Activated T-cell treated with anti-CD3 and anti-CD28 coated beads, Interleukin-2, amount 50 U/mL, for 1 hour (primary cell): ENCODE measurements at regions not wholly inside any gene's neighbourhood (a gene's known extent, or its start where the extent isn't known, plus 50 kb on each side); places are given as distances from the start of the nearest gene placed in this dataset.
"Not testable (repeated sequence)": the region's sequence is repeated elsewhere in the genome, so short reads cannot be mapped to it uniquely, and the experiment has no call there.

Source experiments
- DNase-seq: peaks from one replicate; pipeline ENCODE4 v3.0.0-alpha.2; 2020

DNA sequence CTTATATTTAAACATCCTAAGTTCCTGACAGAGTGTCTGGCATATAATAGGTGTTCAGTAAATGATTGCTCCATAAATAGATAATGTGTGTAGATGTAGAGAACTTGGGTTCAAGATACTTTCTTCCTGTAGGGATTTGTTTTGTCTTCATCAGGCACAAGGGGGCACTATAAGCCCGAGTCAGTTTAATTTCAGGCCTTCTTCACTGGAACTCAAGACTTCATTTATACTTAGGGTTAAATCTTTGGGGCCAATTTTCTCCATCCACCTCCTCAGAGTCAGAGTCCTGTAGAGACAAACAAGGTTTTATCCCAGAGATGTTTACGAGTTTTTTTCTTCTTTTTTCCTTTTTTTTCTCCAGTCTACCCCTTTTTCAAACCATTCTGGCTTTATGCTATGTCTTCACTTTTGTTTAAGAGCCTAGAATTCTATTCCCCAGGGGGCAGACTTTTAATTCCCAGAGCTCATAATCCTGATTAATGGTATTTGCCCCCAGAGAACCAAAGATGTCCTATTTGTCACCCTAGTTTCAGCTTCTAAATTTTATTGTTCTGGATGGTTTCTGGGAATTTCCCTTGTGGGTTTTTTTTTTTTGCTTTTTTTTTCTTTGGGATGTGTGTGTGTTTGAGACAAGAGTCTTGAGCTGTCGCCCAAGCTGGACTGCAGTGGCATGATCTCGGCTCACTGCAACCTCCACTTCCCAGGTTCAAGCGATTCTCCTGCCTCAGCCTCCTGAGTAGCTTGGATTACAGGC is 88.4 kb downstream of the HFE start:
- DNase-seq, result no peak

DNA sequence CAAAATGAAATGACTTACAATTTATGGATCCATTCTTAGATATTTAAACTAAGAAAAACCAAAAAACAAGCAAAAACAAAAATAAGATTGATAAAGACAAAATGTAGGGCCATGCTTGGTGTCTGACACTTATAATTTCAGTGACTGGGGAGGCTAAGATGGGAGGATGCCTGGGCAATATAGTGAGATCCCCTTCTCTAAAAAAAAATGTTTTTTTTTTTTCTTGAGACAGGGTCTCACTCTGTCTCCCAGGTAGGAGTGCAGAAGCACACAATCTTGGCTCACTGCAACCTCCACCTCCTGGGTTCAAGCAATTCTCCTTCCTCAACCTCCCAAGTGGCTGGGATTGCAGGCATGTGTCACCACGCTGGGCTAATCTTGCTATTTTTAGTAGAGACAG is 92.4 kb downstream of the HFE start:
- no peak for DNase-seq

DNA sequence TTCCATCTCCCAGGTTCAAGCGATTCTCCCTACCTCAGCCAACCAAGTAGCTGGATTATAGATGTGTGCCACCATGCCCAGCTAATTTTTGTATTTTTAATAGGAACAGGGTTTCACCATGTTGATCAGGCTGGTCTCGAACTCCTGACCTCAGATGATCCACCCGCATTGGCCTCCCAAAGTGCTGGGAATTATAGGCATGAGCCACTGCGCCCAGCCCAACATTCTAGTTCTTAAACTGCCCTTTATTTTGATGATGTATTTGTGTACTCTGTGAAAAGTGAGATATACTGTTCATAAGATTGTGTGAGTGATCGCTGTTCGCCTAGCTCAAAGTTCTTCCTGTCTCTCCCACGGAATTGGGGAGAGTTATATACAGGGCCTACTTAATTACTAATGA is 93.1 kb downstream of the HFE start:
- no peak for DNase-seq

DNA sequence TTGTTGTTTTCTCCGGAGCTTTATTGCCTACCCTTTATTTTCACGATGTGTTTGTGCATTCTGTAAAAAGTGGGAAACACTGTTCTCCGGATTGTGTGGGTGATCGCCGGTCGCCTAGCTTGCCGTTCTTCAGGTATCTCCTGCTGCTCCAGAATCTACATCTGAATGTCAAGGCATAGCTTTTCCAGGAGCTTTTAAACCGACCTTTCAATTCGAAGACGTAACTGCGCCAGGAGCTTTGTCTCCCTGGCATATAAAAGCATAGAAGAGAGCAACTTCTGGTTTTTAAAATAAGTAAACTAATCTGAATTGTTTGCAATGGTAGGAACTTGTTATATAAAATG is 96.0 kb downstream of the HFE start:
- DNase-seq, result no peak

DNA sequence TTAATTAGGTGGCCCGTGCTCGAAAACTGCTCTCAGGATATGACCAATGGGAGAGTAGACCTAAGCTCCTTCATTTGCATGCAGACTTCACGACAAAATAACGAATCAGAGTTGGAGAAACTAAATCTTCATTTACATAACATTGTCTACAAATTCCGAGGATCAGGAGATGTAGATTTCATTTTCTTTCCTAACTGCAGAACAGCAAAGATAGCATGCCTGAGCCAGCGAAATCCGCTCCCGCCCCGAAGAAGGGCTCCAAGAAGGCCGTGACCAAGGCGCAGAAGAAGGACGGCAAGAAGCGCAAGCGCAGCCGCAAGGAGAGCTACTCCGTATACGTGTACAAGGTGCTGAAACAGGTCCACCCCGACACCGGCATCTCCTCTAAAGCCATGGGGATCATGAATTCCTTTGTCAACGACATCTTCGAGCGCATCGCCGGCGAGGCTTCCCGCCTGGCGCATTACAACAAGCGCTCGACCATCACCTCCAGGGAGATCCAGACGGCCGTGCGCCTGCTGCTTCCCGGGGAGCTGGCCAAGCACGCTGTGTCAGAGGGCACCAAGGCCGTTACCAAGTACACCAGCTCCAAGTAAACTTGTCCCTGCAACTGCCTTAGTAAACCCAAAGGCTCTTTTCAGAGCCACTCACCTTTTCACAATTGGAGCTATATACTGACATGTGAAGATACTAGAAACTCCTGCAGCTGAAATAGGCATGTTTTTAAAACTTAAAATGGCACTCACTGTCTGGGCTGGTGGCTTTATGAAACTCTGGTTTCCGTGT is 96.5 kb downstream of the HFE start:
- DNase-seq, result peak; percentile 70

DNA sequence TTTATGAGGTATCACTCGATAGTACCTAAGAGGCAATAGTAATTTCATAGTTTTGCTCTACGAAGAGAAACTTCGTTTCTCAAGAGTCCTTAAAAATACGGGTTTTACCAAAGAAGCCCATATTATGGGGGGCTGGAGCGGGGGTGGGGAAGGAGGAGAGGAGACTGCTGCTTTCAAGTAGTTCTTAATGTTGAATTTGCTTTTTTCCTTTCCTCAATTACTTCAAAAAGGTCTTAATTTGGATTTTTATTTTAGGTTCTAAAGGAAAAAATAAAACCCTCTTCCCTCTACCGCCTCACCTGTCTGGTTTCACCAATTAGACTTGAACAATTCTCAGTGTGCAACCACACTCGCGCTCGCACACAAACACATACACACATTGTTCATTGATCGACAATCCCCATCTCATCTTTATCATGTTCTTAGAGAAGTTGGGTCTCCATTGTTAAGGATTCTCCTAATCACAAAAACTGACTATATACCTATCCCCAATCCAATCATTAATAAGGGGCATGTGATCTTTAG is 97.2 kb downstream of the HFE start:
- DNase-seq, result no peak

DNA sequence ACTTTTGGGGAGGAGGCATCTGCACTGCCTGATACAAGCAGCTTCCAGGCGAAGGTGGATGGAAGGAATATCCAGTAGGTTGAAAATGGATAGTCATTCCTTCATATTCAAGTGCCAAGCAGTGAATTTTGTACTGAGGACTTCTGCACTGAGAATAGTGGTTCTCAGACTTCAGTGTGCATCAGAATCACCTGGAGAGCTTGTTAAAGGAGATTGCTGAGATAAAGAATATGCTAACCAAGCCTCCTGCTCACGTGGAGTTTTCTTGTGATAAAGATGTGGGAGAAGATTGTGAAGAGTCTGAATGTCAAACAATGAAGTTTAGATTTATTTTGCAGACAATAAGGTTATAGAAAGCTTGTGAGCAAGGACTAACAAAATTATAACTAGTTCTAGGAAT is 97.8 kb downstream of the HFE start:
- no peak for DNase-seq

DNA sequence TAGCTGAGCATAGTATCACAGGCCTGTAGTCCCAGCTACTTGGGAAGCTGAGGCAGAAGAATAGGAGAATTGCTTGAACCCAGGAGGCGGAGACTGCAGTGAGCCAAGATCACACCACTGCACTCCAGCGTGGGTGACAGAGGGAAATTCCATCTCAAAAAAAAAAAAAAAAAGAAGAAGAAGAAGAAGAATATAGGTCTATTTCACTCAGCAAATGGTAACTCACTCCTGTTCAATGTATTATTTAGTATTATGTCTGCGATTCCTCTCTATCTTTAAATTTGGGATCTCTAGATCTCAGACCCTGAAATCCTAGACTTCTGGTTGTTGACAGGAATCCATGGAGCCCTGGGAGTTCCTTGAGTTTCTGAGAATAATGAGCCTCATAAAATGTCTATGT is 98.6 kb downstream of the HFE start:
- no peak for DNase-seq

DNA sequence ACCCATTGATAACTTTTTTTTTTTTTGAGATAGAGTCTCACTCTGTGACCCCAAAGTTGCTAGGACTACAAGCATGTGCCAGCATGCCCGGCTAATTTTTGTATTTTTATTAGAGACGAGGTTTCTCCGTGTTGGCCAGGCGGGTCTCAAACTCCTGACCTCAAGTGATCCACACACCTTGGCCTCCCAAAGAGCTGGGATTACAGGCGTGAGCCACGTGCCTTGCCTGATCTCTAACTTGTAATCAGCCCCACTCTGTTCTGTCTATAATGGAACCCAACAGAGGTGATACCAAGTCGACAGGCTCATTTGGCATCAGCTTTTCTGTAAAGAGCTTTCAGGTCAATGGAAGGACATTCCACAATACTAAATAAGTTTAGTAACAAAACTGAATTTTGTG is 99.4 kb downstream of the HFE start:
- no peak for DNase-seq

DNA sequence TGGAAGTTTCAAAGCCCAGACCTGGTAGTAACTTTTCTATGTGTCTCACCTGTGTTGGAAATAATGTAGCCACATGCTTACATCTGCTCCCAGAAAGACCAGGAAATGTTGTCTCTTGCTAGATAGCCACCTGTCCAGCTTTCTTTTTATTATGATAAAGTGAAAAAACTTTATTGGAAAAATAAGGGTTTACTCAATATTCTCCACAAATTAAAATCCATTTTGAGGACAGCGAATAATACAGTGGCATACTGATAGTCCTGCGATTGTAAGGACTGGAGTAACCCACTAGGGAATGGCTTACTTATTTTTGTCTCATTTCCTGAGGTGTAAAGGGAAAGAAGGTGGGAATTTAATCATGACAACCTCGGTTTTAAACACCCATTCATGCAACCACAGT is 100.1 kb downstream of the HFE start:
- no peak for DNase-seq

DNA sequence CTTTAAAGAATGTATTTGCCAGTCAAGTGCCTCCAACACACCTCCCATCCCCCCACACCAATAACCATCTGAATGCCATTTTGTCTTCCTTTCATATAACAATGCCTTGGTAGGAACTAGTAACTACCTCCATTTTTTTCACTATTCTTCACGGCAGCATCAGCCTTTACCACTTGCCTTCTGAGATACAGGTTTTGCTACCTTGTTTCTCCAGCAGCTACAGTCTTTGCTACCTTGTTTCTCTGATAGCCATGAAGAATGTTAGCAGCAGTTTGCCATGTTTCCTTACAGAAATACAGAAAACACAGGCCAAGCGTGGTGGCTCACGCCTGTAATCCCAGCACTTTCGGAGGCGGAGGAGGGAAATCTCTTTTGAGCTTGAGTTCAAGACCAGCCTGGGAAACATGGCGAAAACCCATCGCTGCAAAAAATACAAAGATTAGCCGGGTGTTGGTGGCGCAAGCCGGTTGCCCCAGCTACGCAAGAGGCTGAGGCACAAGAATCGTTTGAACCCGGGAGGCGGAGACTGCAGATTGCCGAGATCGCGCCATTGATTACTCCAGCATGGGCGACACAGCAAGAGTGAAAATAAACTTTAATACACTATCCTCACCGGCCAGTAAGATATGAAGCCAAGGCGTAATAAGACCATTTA is 100.9 kb downstream of the HFE start:
- DNase-seq, result peak; percentile 53

DNA sequence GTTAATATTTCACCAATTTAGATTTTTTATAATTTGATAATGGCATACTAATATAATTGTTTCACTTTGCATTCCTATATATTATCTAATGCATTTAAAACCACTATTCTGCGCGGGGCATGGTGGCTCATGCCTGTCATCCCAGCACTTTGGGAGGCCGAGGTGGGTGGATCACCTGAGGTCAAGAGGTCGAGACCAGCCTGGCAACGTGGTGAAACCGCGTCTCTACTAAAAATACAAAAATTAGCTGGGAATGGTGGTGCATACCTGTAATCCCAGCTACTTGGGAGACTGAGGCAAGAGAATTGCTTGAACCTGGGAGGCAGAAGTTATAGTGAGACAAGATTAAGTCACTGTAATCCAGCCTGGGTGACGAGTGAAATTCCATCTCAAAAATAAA is 104.3 kb downstream of the HFE start:
- DNase-seq, result not testable (repeated sequence)

DNA sequence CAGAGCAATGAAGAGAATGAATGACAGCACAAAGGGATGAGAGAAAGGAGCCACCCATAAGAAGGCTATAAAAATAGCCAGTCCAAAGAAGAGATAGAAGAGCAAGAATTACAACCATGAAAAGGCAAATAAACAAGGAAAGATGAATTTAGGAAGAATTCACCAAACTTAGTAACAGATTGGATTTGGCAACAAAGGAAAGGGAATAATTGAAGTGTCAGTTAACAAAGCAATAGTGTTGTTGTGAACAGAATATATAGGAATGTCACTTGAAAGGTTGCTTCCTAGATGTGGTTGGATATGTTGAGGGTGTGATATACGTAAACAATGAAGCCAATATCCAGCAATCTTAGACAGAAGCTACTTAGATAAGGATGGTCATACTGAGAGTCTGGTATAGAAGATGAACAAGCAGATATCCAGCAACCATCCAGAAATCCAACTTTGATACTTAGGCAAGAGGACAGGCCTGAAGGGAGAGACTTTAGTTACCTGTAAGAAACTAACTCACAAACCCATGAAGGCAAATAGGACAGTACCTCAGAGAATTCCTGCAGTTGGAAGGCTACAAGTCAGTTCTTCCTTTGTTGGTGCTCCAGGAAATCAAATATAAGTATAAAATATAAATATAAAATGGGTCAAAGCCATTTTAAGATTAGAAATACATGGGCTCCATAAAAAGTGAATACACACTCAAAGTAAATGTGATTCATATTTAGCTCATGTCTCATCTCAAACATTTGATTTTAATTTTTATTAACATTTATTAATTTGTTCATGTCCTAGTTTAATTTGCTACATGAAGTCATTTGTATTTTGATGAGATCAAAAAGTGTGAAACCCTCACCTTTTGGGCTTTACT is 106.5 kb downstream of the HFE start:
- DNase-seq, result no peak

DNA sequence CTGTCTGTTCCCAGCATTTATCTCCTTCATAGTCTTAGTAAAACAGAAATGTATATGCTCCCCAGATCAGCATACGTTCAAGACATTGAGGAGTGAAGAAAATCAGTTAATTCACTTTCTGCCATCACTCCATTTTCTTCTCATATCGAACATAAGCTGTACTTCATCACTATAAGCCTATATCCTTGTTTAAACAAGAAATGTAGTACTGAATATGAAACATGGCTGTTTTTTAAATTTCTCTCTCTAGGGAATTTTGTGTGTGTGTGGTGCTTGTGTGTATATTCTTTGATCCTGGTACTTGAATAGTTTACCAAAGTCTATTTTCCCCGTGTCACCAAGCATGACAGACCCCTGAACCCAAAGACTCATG is 107.1 kb downstream of the HFE start:
- DNase-seq, result no peak

DNA sequence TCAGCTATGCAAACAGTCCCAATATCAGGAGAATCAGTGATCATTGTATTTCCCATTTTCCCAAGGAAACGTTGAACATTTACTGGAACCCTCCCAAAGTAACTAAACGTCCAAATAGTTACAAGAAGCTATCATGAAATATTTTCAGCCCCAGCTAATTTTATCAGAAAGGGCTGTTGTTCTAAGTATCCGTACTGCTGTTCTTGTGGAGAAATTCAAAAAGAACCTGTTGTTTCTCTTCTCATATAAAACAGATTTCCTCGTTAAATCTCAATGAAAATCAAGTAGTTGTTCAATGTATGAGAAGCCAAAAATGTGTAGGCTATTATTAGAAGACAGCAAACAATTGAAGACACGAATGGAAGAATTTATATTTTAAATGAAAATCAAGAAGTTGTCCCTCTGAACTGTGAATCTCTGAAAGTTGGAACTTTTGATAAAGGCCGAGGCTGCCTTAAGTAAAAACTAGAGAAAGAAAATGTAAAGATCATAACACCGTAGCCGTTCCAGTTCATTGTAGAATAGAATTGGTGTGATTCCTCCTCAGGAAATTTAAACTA is 107.7 kb downstream of the HFE start:
- DNase-seq, result no peak

DNA sequence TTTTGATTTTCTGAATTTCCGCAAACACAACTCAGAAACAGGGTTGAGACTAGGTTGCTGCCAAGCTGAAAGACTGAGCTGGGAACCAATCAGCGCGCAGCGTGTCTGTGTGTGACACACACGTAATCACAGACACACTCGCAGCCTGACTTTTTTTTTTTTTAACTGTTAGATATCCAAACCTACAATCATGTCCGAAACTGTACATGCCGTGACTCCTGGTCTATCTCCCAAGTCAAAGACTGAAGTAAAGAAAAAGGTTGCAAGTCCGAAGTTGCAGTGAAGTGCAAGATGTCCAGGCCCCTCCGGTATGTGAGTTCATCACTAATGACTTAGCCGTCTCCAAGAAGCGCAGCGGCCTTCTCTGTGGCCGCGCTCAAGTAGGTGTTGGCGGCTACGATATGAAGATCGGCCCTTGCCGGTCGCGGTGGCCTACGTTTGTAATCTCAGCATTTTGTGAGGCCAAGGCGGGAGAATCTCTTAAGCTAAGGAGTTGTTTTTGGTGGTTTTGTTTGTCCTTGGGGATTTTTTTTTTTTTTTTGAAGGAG is 108.2 kb downstream of the HFE start:
- peak; percentile 77 for DNase-seq

DNA sequence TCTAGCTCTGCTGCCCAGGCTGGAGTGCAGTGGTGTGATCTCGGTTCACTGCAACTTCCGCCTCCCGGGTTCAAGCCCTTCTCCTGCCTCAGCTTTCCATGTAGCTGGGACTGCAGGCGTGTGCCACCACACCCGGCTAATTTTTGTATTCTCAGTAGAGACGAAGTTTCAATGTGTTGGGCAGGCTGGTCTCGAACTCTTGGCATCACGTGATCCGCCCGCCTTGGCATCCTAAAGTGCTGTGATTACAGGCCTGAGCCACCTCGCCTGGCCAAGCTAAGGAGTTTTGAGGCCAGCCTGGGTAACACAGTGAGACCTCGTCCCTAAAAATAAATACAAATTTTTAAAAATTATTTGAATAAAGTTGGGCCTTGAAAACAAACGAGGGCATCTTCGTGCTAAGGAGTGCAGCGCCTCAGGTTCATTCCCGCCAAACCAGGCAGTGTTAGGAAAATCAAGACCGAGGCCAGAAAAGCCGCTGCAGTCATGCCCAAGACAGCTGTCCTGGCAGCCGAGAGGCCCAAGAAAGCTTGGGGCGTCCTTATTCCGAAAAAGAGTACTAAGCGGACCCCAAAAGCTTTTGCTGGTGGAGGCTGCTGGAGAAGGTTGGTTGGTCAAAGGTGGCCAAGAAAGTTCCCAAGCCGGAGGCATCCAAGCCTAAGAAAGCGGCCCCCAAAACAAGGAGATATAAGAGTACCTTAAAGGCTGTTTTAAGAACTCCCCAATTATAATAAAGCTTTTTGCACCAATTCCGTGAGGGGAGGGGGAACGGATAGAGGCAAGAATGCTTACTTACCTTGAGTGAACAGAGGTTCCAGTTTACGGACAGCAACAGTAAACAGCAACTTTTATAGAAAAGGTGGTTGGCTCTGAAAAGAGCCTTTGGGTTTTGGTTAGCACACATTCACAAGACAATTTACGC is 109.0 kb downstream of the HFE start:
- peak; percentile 46 for DNase-seq

DNA sequence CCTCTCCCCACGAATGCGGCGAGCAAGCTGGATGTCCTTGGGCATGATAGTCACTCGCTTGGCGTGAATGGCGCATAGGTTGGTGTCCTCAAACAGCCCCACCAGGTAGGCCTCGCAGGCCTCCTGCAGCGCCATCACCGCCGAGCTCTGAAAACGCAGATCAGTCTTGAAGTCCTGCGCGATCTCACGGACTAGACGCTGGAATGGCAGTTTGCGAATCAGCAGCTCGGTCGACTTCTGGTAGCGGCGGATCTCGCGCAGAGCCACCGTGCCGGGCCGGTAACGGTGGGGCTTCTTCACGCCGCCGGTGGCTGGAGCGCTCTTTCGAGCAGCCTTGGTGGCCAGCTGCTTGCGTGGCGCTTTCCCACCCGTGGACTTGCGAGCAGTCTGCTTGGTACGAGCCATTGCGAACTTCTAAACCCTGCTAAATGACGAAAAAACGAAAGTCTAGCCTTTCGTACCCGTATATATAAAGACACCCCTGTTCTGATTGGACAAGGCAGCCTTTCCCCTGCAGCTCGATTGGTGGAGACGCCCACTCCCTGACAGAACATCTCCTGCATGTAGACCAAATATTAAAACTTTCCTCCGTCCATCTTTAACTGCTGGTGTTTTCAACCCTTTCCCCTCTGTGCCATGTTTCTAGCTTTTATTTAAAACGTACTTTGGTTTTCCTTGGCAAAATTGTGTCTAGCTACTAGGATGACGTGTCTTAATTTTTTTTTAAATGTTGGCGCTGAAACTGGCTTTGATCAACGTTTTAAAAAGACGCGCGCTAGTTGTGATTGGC is 109.8 kb downstream of the HFE start:
- peak; percentile 78 for DNase-seq

DNA sequence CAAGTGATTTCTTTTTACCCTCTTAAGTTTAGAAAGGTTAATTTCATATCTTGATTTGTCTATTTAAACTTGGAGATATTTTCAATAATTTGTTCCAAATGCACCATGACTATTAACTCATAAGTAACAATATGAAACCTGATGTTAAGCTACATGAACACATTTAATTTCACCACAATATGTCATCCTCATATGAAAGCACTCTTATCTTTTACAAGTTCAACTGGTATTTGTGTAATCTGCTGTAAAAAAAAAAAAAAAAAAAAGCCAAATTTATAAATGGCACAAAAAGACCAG is 110.4 kb downstream of the HFE start:
- DNase-seq, result no peak

DNA sequence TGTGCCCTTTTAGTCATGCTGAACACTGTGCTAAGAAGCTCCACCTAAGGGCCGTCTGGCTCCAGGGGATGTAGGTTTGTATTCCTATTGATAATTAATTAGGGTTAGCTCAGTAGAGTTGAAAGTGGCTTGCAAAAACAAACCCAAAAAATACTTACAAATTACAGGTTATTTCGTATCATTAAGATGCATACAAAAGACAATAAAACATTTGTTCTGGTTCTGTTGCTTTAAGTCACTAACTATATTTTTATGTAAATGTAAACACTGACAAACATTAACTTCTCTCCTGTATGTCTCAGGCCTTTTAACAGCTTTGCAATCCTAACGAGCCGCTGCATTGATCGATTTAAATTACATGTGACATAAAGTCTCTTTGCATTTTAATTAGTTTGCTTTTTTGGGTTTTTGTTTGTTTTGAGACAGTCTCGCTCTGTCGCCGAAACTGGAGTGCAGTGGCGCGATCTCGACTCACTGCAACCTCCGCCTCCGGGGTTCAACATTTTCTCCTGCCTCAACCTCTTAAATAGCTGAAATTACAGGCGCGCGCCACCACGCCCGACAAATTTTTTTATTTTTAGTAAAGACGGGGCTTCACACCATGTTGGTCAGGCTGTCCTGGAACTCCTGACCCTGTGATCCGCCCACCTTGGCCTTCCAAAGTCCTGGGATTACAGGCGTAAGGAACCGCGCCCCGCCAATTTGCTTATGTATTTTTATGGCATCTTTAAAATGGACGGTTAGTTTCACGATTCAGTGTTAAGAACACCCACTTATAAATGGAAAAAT is 110.9 kb downstream of the HFE start:
- peak; percentile 53 for DNase-seq
